HK-2 (cell line): ENCODE measurements at regions not wholly inside any gene's neighbourhood (a gene's known extent, or its start where the extent isn't known, plus 50 kb on each side); places are given as distances from the start of the nearest gene placed in this dataset.
A peak's percentile ranks its signal among the peaks of the same experiment; 100 is the strongest.

ENCODE experiments used
- DNase-seq: peaks from one replicate; pipeline ENCODE4 v3.0.0-alpha.2; 2018; ENCODE audit not compliant: unreplicated experiment

GRCh38 chr12:20189767-20190166 lies 178.6 kb upstream of the PDE3A start:
- DNase-seq, result no peak

GRCh38 chr12:20194171-20194570 lies 174.2 kb upstream of the PDE3A start:
- DNase-seq, result no peak

- no peak for DNase-seq
These were observed 171.6 kb upstream of the PDE3A start for GRCh38 chr12:20196767-20197166.

GRCh38 chr12:20197411-20197810 lies 170.9 kb upstream of the PDE3A start:
- DNase-seq, result no peak

- DNase-seq, result no peak
These were observed 168.6 kb upstream of the PDE3A start for GRCh38 chr12:20199780-20200179.

GRCh38 chr12:20201733-20202132 lies 166.6 kb upstream of the PDE3A start:
- no peak for DNase-seq

- no peak for DNase-seq
These were observed 162.5 kb upstream of the PDE3A start for GRCh38 chr12:20205854-20206253.

- DNase-seq, result no peak
These were observed 161.9 kb upstream of the PDE3A start for GRCh38 chr12:20206410-20206809.

GRCh38 chr12:20210621-20211215 lies 157.6 kb upstream of the PDE3A start:
- no peak for DNase-seq

- DNase-seq, result no peak
These were observed 156.8 kb upstream of the PDE3A start for GRCh38 chr12:20211541-20211940.

- DNase-seq, result no peak
These were observed 156.3 kb upstream of the PDE3A start for GRCh38 chr12:20211981-20212421.

- DNase-seq, result peak; percentile 42
These were observed 155.4 kb upstream of the PDE3A start for GRCh38 chr12:20212658-20213555.

GRCh38 chr12:20213723-20214625 lies 154.4 kb upstream of the PDE3A start:
- no peak for DNase-seq

- DNase-seq, result peak; percentile 2
These were observed 148.0 kb upstream of the PDE3A start for GRCh38 chr12:20220339-20220738.

- DNase-seq, result no peak
These were observed 135.2 kb upstream of the PDE3A start for GRCh38 chr12:20232931-20233675.

- no peak for DNase-seq
These were observed 133.9 kb upstream of the PDE3A start for GRCh38 chr12:20234474-20234873.

- DNase-seq, result no peak
These were observed 131.2 kb upstream of the PDE3A start for GRCh38 chr12:20237091-20237490.

GRCh38 chr12:20245491-20245890 lies 122.8 kb upstream of the PDE3A start:
- no peak for DNase-seq

- DNase-seq, result no peak
These were observed 119.7 kb upstream of the PDE3A start for GRCh38 chr12:20248646-20249045.

GRCh38 chr12:20250761-20251160 lies 117.6 kb upstream of the PDE3A start:
- no peak for DNase-seq

GRCh38 chr12:20257311-20257710 lies 111.0 kb upstream of the PDE3A start:
- no peak for DNase-seq

GRCh38 chr12:20259786-20260185 lies 108.6 kb upstream of the PDE3A start:
- no peak for DNase-seq
